Pancreas (tissue), 10 donors: ENCODE measurements at regions not wholly inside any gene's neighbourhood (a gene's known extent, or its start where the extent isn't known, plus 50 kb on each side); places are given as distances from the start of the nearest gene placed in this dataset.

Source experiments
- ATAC-seq, 4 donors: fragments of 200-7000 bp; cut with Tn5 transposase; one replicate each; pipeline versions ENCODE4 v1.8.0 to v1.9.1; 2020; ENCODE audit warnings: mild to moderate bottlenecking in 4 of 4, moderate library complexity in 4 of 4
- DNase-seq, 6 donors: peaks; one replicate each; pipeline ENCODE4 v3.0.0-alpha.2; 2020
- FAIRE-seq: peaks from 2 replicates; lab custom pipeline; 2012; peaks lifted over from hg19 to GRCh38; lab: Jason Lieb, UNC
- H3K27ac ChIP-seq, 4 donors: fragments of 200-600 bp; sonication (generic); 1 replicate in 3 of 4; 2 replicates in 1 of 4; pipeline versions ENCODE4 v1.5.0 to v1.8.0; 2020
- H3K27me3 ChIP-seq, 4 donors: fragments of 200-600 bp; one replicate each; pipeline ENCODE4 v1.8.0; 2021
- H3K36me3 ChIP-seq, 3 donors: fragments of 200-600 bp; sonication (generic) in 1 of 3; one replicate each; pipeline versions ENCODE4 v1.5.0 to v1.8.0; 2020 to 2021
- H3K4me1 ChIP-seq, 3 donors: fragments of 200-600 bp; one replicate each; pipeline ENCODE4 v1.8.0; 2021
- H3K4me3 ChIP-seq, 4 donors: fragments of 200-600 bp; sonication (generic) in 2 of 4; one replicate each; pipeline versions ENCODE4 v1.5.0 to v1.8.0; 2020 to 2021
- H3K9me3 ChIP-seq, 4 donors: fragments of 200-600 bp; one replicate each; pipeline ENCODE4 v1.8.0; 2021
- CTCF ChIP-seq, 4 donors: fragments of 200-600 bp; sonication (generic) in 3 of 4; IDR thresholded peaks; one replicate each; pipeline versions ENCODE4 v1.5.0 to v1.8.0; 2021; ENCODE audit warnings: antibody characterized with exemption in 4 of 4
- WGBS, 2 donors: extraction: QIAGEN DNeasy Blood & Tissue Kit; methylation state at CpG; one replicate each; pipeline ENCODE4 v1.1.7; 2013; 5-methylcytosine and 5-hydroxymethylcytosine counted together
- intact Hi-C, 3 donors: fragments of 100-400 bp; cut with DNase I; formaldehyde crosslinking; loops; one replicate each; pipeline versions ENCODE4 v1.11.1 to v1.14.2; 2022
- donor health status: healthy with polysubstance abuse.
- donor health status: DM: no; HTN: no; CAD: no; lungs with moderate emphysema.
- donor health status: DM: no; HTN: no; CAD: no.
- donor health status: control.
- donor health status: control.
- donor health status: Bipolar disorder and iron deficiency.
- donor health status: DM: yes; HTN: yes; CAD: no.
- donor health status: DM: no; HTN: no; CAD: no.
- donor health status: DM: no; HTN: no; CAD: no.
- donor health status: DM: yes; HTN: yes; CAD: no.

GRCh38 chr9:86859056-86859455 is 88.2 kb downstream of the GAS1 start:
- H3K4me1 ChIP-seq: peaks cover 7 to 18% (median 12%) of the 10 kb centered on the region in 3 donors
- DNase-seq: no peak
- no peak for ATAC-seq
- intact Hi-C loops: no loop called here
- no peak overlapping the region for H3K27ac ChIP-seq
- no peaks in the 10 kb centered on the region for H3K36me3 ChIP-seq
- no peak for TF ChIP-seq CTCF (IDR thresholded peaks at IDR 0.05)
- no peak overlapping the region for H3K4me3 ChIP-seq
- WGBS, 2 donors: 98 to 100% methylated on average over 3 of the region's 3 CpGs
- no peaks in the 10 kb centered on the region for H3K9me3 ChIP-seq
- H3K27me3 ChIP-seq: no peaks in the 10 kb centered on the region
- no peak for FAIRE-seq

- TF ChIP-seq CTCF (IDR thresholded peaks at IDR 0.05): no peak
- Histone ChIP-seq H3K27ac (no peak overlapping the region), H3K27me3 (no peaks in the 10 kb centered on the region), H3K36me3 (no peaks in the 10 kb centered on the region), H3K9me3 (no peaks in the 10 kb centered on the region), H3K4me1 (peaks cover 7 to 18% (median 12%) of the 10 kb centered on the region in 3 donors), H3K4me3 (no peak overlapping the region)
- DNase-seq: no peak
- no peak for FAIRE-seq
- ATAC-seq: no peak
- WGBS, 2 donors: 53 to 78% methylated on average over 1 of the region's 1 CpG
- intact Hi-C loops: no loop called here
Measured at GRCh38 chr9:86858009-86858408, 89.3 kb downstream of the GAS1 start.

- FAIRE-seq (no peak), ATAC-seq (peak in 2 of 4 donors; percentile 7 to 15), DNase-seq (no peak)
- Histone ChIP-seq H3K36me3 (no peaks in the 10 kb centered on the region), H3K4me1 (peaks cover 7 to 18% (median 12%) of the 10 kb centered on the region in 3 donors), H3K27me3 (no peaks in the 10 kb centered on the region), H3K27ac (peak overlapping the region in 1 of 4 donors; percentile 34), H3K4me3 (no peak overlapping the region), H3K9me3 (no peaks in the 10 kb centered on the region)
- intact Hi-C loops: no loop called here
- WGBS, 2 donors: 70 to 75% methylated on average over 3 of the region's 3 CpGs
- TF ChIP-seq CTCF (IDR thresholded peaks at IDR 0.05): no peak
Measured at GRCh38 chr9:86856259-86856658, 91.0 kb downstream of the GAS1 start.

- 18 to 23% methylated on average over 5 of the region's 5 CpGs for WGBS, 2 donors
- Histone ChIP-seq H3K27me3 (no peaks in the 10 kb centered on the region), H3K9me3 (no peaks in the 10 kb centered on the region), H3K4me3 (no peak overlapping the region), H3K4me1 (peaks cover 7 to 18% (median 12%) of the 10 kb centered on the region in 3 donors), H3K27ac (peak overlapping the region in 3 of 4 donors; percentile 34 to 56 (median 48)), H3K36me3 (no peaks in the 10 kb centered on the region)
- no peak for FAIRE-seq
- no peak for TF ChIP-seq CTCF (IDR thresholded peaks at IDR 0.05)
- intact Hi-C loops: no loop called here
- ATAC-seq: peak; percentile 95 to 99 (median 98)
- DNase-seq: peak in 5 of 6 donors; percentile 58 to 89 (median 76)
Measured at GRCh38 chr9:86854898-86855523, 92.3 kb downstream of the GAS1 start.

GRCh38 chr9:86846656-86847055 is 100.7 kb downstream of the GAS1 start:
- Histone ChIP-seq H3K27ac (no peak overlapping the region), H3K4me3 (no peak overlapping the region), H3K9me3 (no peaks in the 10 kb centered on the region), H3K27me3 (no peaks in the 10 kb centered on the region), H3K36me3 (no peaks in the 10 kb centered on the region), H3K4me1 (no peaks in the 10 kb centered on the region)
- FAIRE-seq (no peak), ATAC-seq (no peak), DNase-seq (no peak)
- TF ChIP-seq CTCF (IDR thresholded peaks at IDR 0.05): no peak
- intact Hi-C loops: no loop called here
- WGBS, 2 donors: 87 to 90% methylated on average over 5 of the region's 5 CpGs
